NT2/D1 (cell line): ENCODE measurements at regions not wholly inside any gene's neighbourhood (a gene's known extent, or its start where the extent isn't known, plus 50 kb on each side); places are given as distances from the start of the nearest gene placed in this dataset.

ENCODE experiments used
- DNase-seq: peaks from one replicate; pipeline ENCODE4 v3.0.0-alpha.2; 2011; ENCODE audit warnings: low read depth, low spot score
- H3K27me3 ChIP-seq: 2 replicates; pipeline ENCODE4 v1.6.0; 2011; ENCODE audit warnings: mild to moderate bottlenecking; ENCODE audit not compliant: insufficient read length, insufficient read depth
- H3K36me3 ChIP-seq: 2 replicates; pipeline ENCODE4 v1.6.1; 2011; ENCODE audit warnings: mild to moderate bottlenecking, low read length, mixed read lengths; ENCODE audit not compliant: insufficient read depth, insufficient read length
- H3K4me1 ChIP-seq: 2 replicates; pipeline ENCODE4 v1.5.1; 2011; ENCODE audit not compliant: insufficient read depth, insufficient read length
- H3K4me3 ChIP-seq: 2 replicates; pipeline ENCODE4 v1.5.1; 2011; ENCODE audit warnings: low read depth; ENCODE audit not compliant: insufficient read length
- H3K9ac ChIP-seq: 2 replicates; pipeline ENCODE4 v1.6.0; 2011; ENCODE audit warnings: low read depth; ENCODE audit not compliant: insufficient read length
- H3K9me3 ChIP-seq: 2 replicates; pipeline ENCODE4 v1.5.1; 2011; ENCODE audit warnings: mild to moderate bottlenecking, low read length; ENCODE audit not compliant: insufficient read depth
- SUZ12 ChIP-seq: IDR thresholded peaks from 2 replicates; pipeline ENCODE4 v1.6.1; 2011; ENCODE audit not compliant: insufficient read length, insufficient read depth; ENCODE audit errors: extremely low read depth
- YY1 ChIP-seq: IDR thresholded peaks from 2 replicates; pipeline ENCODE4 v1.6.1; 2011; ENCODE audit not compliant: insufficient read length, insufficient read depth
- ZNF274 ChIP-seq: IDR thresholded peaks from 2 replicates; pipeline ENCODE4 v1.6.1; 2011; ENCODE audit warnings: mild to moderate bottlenecking, low read depth, low read length

DNA sequence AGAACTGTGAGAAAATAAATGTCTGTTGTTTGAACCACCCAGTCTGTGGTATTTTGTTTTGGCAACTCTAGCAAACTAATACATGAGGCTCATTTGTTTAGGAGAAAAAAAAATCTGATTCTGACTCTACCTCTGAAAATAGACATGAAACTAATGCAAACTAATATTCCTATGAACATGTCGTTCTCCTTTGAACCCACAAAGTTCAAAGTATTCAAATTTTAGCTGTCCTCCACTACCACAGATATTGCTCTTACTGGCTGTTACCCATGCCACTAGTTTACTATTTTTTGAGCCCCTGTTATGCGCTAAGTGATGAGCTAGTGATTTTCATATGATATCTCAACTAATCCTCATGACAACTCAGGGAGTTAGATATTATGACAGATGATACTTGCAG, 58.8 kb upstream of the ZNF804B start:
- no peak for DNase-seq
- Histone ChIP-seq H3K27me3 (no peaks in the 10 kb centered on the region), H3K4me1 (no peaks in the 10 kb centered on the region), H3K36me3 (no peaks in the 10 kb centered on the region), H3K9ac (no peak overlapping the region), H3K9me3 (no peaks in the 10 kb centered on the region), H3K4me3 (no peak overlapping the region)
- TF ChIP-seq SUZ12, result no peak
- no peak for TF ChIP-seq YY1
- TF ChIP-seq ZNF274, result no peak

DNA sequence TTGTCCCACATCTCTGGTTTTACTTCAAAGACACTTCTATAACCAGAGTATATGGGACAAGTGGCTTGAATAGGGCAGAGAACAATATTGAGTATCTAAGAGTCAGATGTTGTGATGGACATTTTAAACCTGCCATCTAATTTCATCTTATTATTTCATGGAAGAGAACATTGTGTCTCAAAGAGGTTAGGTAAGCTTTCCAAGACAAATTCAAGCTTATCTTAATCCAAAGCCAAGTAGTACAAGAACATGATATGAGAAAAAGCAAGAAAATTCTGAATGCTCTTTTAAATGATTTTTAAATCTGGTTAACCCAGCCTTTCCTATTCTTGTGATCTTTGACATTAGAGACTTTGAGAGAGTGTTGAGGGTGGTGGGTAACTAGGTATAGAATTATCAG, 65.3 kb upstream of the ZNF804B start:
- TF ChIP-seq YY1, result no peak
- no peak for DNase-seq

GRCh38 chr7:88693131-88693530, 66.4 kb upstream of the ZNF804B start:
- Histone ChIP-seq H3K36me3 (no peaks in the 10 kb centered on the region), H3K4me1 (no peaks in the 10 kb centered on the region), H3K9ac (no peak overlapping the region), H3K9me3 (no peaks in the 10 kb centered on the region), H3K27me3 (no peaks in the 10 kb centered on the region), H3K4me3 (no peak overlapping the region)
- TF ChIP-seq SUZ12, result no peak
- TF ChIP-seq YY1, result no peak
- no peak for TF ChIP-seq ZNF274
- no peak for DNase-seq

More for the DNA sequence above, 65.3 kb upstream of the ZNF804B start:
- Histone ChIP-seq H3K36me3 (no peaks in the 10 kb centered on the region), H3K9ac (no peak overlapping the region), H3K27me3 (no peaks in the 10 kb centered on the region), H3K4me1 (no peaks in the 10 kb centered on the region), H3K9me3 (no peaks in the 10 kb centered on the region), H3K4me3 (no peak overlapping the region)

GRCh38 chr7:88692493-88692892, 67.0 kb upstream of the ZNF804B start:
- no peaks in the 10 kb centered on the region for H3K4me1 ChIP-seq
- H3K27me3 ChIP-seq, result no peaks in the 10 kb centered on the region
- H3K9me3 ChIP-seq, result no peaks in the 10 kb centered on the region
- TF ChIP-seq SUZ12, result no peak
- no peak for TF ChIP-seq ZNF274
- TF ChIP-seq YY1, result no peak
- no peaks in the 10 kb centered on the region for H3K36me3 ChIP-seq
- no peak overlapping the region for H3K9ac ChIP-seq
- H3K4me3 ChIP-seq, result no peak overlapping the region
- DNase-seq, result no peak

GRCh38 chr7:88689821-88690220, 69.7 kb upstream of the ZNF804B start:
- Histone ChIP-seq H3K27me3 (no peaks in the 10 kb centered on the region), H3K4me1 (no peaks in the 10 kb centered on the region), H3K9me3 (no peaks in the 10 kb centered on the region), H3K4me3 (no peak overlapping the region), H3K36me3 (no peaks in the 10 kb centered on the region), H3K9ac (no peak overlapping the region)
- no peak for DNase-seq
- TF ChIP-seq YY1 (no peak), ZNF274 (no peak), SUZ12 (no peak)

DNA sequence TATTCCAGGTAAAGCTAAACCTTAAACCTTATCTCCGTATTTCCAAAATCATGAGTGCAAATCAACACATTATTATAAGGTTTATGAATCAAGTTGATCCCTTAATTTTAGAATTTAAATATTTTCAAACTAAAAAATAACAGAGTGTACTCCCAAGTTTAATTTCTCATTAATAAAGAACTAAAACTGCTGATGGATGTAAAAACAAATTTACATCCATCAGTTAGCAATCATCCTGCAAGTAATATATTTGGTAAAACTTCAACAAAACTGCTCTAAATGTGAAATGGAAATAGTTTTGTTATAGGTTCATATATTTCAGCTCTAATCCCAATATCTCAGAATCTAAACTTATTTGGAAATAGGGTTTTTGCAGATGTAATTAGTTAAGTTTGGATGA, 71.3 kb upstream of the ZNF804B start:
- Histone ChIP-seq H3K4me1 (no peaks in the 10 kb centered on the region), H3K36me3 (no peaks in the 10 kb centered on the region), H3K4me3 (no peak overlapping the region), H3K27me3 (no peaks in the 10 kb centered on the region), H3K9ac (no peak overlapping the region), H3K9me3 (no peaks in the 10 kb centered on the region)
- no peak for TF ChIP-seq SUZ12
- TF ChIP-seq YY1, result no peak
- no peak for TF ChIP-seq ZNF274
- no peak for DNase-seq

- no peaks in the 10 kb centered on the region for H3K9me3 ChIP-seq
- DNase-seq, result no peak
- no peaks in the 10 kb centered on the region for H3K27me3 ChIP-seq
- H3K4me3 ChIP-seq, result no peak overlapping the region
- TF ChIP-seq YY1 (no peak), SUZ12 (no peak), ZNF274 (no peak)
- no peaks in the 10 kb centered on the region for H3K4me1 ChIP-seq
- H3K36me3 ChIP-seq, result no peaks in the 10 kb centered on the region
- no peak overlapping the region for H3K9ac ChIP-seq
Measured at GRCh38 chr7:88686468-88687229, 72.9 kb upstream of the ZNF804B start.

DNA sequence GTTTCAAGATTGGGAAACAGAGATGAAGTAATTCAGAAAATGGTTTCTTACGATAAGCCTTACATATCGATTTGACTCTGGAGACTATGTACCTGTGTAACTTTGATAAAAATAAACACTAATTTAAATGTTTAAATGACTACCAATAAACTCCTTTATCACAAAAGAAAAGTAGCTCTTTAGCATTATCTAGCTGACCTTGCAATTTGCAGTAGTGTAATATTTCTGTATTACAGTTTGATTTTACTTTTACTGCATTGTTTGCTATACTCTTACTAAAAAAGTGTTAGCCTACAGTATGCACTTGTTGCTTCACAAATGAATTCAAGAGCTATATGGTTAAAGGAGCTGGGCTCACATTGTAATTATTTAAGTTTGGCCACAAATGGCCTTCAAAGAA, 77.8 kb upstream of the ZNF804B start:
- no peak overlapping the region for H3K9ac ChIP-seq
- H3K9me3 ChIP-seq, result no peaks in the 10 kb centered on the region
- no peaks in the 10 kb centered on the region for H3K36me3 ChIP-seq
- H3K27me3 ChIP-seq, result no peaks in the 10 kb centered on the region
- no peak for DNase-seq
- no peaks in the 10 kb centered on the region for H3K4me1 ChIP-seq
- no peak overlapping the region for H3K4me3 ChIP-seq
- TF ChIP-seq ZNF274, result no peak
- no peak for TF ChIP-seq SUZ12
- TF ChIP-seq YY1, result no peak
